IMR-90 (cell line): ENCODE measurements at regions not wholly inside any gene's neighbourhood (a gene's known extent, or its start where the extent isn't known, plus 50 kb on each side); places are given as distances from the start of the nearest gene placed in this dataset.

Source experiments
- ATAC-seq: fragments of 200-7000 bp; cut with Tn5 transposase; 2 replicates; pipeline ENCODE4 v1.9.1; 2020; ENCODE audit warnings: low read depth, mild to moderate bottlenecking, moderate library complexity
- BruUV-seq: library from RNA; stranded (reverse); fragments of 400-500 nt; replicated peaks from 2 replicates; lab custom pipeline; 2021; lab: Mats Ljungman, UMichigan
- CTCF ChIA-PET: fragments of 300-600 bp; formaldehyde crosslinking; extraction: SDS; loops from one replicate; lab custom pipeline; 2021; ENCODE audit warnings: antibody characterized with exemption; lab: Yijun Ruan, JAX
- POLR2A ChIA-PET: fragments of 300-600 bp; sonication (Branson Sonifier 250); formaldehyde crosslinking; loops from one replicate; lab custom pipeline; 2022; ENCODE audit warnings: antibody characterized with exemption; ENCODE audit not compliant: unreplicated experiment; lab: Charles Lee
- DNase-seq: peaks from one replicate; pipeline ENCODE4 v3.0.0; 2013
- H2AFZ ChIP-seq: replicated peaks from 2 replicates; pipeline ENCODE3; 2013; ENCODE audit warnings: low read length, mild to moderate bottlenecking; ENCODE audit not compliant: poor library complexity
- H2AK5ac ChIP-seq: 2 replicates; pipeline ENCODE4 v1.6.1; 2013; ENCODE audit warnings: low read depth, low read length, inconsistent platforms
- H2AK9ac ChIP-seq: replicated peaks from 2 replicates; pipeline ENCODE3; 2013; ENCODE audit warnings: mild to moderate bottlenecking, low read depth, low read length, moderate library complexity; ENCODE audit not compliant: poor library complexity
- H2BK120ac ChIP-seq: 2 replicates; pipeline ENCODE4 v1.6.1; 2013; ENCODE audit warnings: low read depth, low read length, inconsistent platforms
- H2BK15ac ChIP-seq: 3 replicates; pipeline ENCODE4 v1.6.1; 2013; ENCODE audit warnings: low read depth, low read length, inconsistent platforms
- H2BK20ac ChIP-seq: 2 replicates; pipeline ENCODE4 v1.6.1; 2013; ENCODE audit warnings: low read depth, mild to moderate bottlenecking, inconsistent platforms, low read length, moderate library complexity
- H2BK5ac ChIP-seq: 2 replicates; pipeline ENCODE4 v1.6.1; 2013; ENCODE audit warnings: mild to moderate bottlenecking, low read depth, low read length, inconsistent platforms; ENCODE audit not compliant: poor library complexity, severe bottlenecking
- H3K14ac ChIP-seq: replicated peaks from 2 replicates; pipeline ENCODE4 v1.6.1; 2013; ENCODE audit warnings: low read depth, low read length, inconsistent platforms
- H3K18ac ChIP-seq: 2 replicates; pipeline ENCODE4 v1.6.1; 2013; ENCODE audit warnings: low read depth, low read length, control low read depth
- H3K23ac ChIP-seq: 2 replicates; pipeline ENCODE4 v1.6.1; 2013; ENCODE audit warnings: low read depth, low read length, inconsistent platforms
- H3K27ac ChIP-seq: 2 replicates; pipeline ENCODE4 v1.5.1; 2013; ENCODE audit warnings: mild to moderate bottlenecking, control low read depth, low read length; ENCODE audit not compliant: insufficient read depth
- H3K27me3 ChIP-seq: 2 replicates; pipeline ENCODE4 v1.6.1; 2013; ENCODE audit warnings: low read length; ENCODE audit not compliant: control insufficient read depth, insufficient read depth
- H3K36me3 ChIP-seq: 2 replicates; pipeline ENCODE4 v1.6.1; 2013; ENCODE audit warnings: low read length, mixed read lengths; ENCODE audit not compliant: control insufficient read depth, insufficient read depth
- H3K4ac ChIP-seq: 2 replicates; pipeline ENCODE4 v1.6.1; 2013; ENCODE audit warnings: low read depth, low read length, inconsistent platforms
- H3K4me1 ChIP-seq: 2 replicates; pipeline ENCODE4 v1.6.1; 2013; ENCODE audit warnings: low read length, mixed read lengths; ENCODE audit not compliant: control insufficient read depth, insufficient read depth
- H3K4me2 ChIP-seq: 2 replicates; pipeline ENCODE4 v1.6.1; 2013; ENCODE audit warnings: low read depth, mild to moderate bottlenecking, control low read depth, low read length, moderate library complexity
- H3K4me3 ChIP-seq: 2 replicates; pipeline ENCODE4 v1.5.1; 2013; ENCODE audit warnings: low read depth, mild to moderate bottlenecking, control low read depth, low read length, moderate library complexity; ENCODE audit not compliant: insufficient read depth
- H3K56ac ChIP-seq: 2 replicates; pipeline ENCODE4 v1.6.1; 2013; ENCODE audit warnings: low read length, inconsistent platforms; ENCODE audit not compliant: insufficient read depth; ENCODE audit errors: extremely low read depth
- H3K79me1 ChIP-seq, 2 experiments: 2 replicates each; pipeline ENCODE4 v1.6.1; 2013; ENCODE audit warnings: low read length in 2 of 2, inconsistent platforms in 1 of 2, low read depth in 1 of 2
- H3K9ac ChIP-seq: 2 replicates; pipeline ENCODE4 v1.6.1; 2013; ENCODE audit warnings: low read depth, low read length, control low read depth
- H3K9me1 ChIP-seq: 2 replicates; pipeline ENCODE4 v1.6.1; 2013; ENCODE audit warnings: low read length, inconsistent platforms; ENCODE audit not compliant: insufficient read depth
- H3K9me3 ChIP-seq: 2 replicates; pipeline ENCODE4 v1.6.1; 2013; ENCODE audit warnings: low read length; ENCODE audit not compliant: control insufficient read depth, insufficient read depth
- H4K20me1 ChIP-seq: 2 replicates; pipeline ENCODE4 v1.6.1; 2013; ENCODE audit warnings: low read length, inconsistent platforms; ENCODE audit not compliant: insufficient read depth
- H4K5ac ChIP-seq: 2 replicates; pipeline ENCODE4 v1.6.1; 2013; ENCODE audit warnings: mild to moderate bottlenecking, low read depth, low read length, control low read depth
- H4K8ac ChIP-seq, 2 experiments: 2 replicates each; pipeline ENCODE4 v1.6.1; 2013; ENCODE audit warnings: low read depth in 2 of 2, low read length in 2 of 2, control low read depth in 1 of 2, inconsistent platforms in 1 of 2
- H4K91ac ChIP-seq: 2 replicates; pipeline ENCODE4 v1.6.1; 2013; ENCODE audit warnings: low read depth, low read length, inconsistent platforms; ENCODE audit not compliant: insufficient read depth
- MAZ ChIP-seq: IDR thresholded peaks from 2 replicates; pipeline ENCODE4 v1.6.1; 2012; ENCODE audit warnings: low read depth, mild to moderate bottlenecking, low read length, improper control_type of control experiment, moderate library complexity, borderline replicate concordance
- WGBS, 2 experiments: methylation state at CpG; one replicate each; pipeline versions ENCODE4 v1.1.5 to v1.1.7; 2013; ENCODE audit warnings: missing lambda C conversion rate in 2 of 2; ENCODE audit not compliant: insufficient read length in 1 of 2; ENCODE audit errors: extremely low coverage in 2 of 2; 5-methylcytosine and 5-hydroxymethylcytosine counted together
- dilution Hi-C: fragments of 300-500 bp; cut with HindIII; formaldehyde crosslinking; loops from one replicate; pipeline ENCODE4 v1.14.3; 2018; ENCODE audit warnings: low sequenced_read_pairs; ENCODE audit not compliant: unreplicated experiment
- in situ Hi-C: fragments of 300-500 bp; cut with MboI; formaldehyde crosslinking; loops from 3 replicates; pipeline ENCODE4 v1.14.3; 2019; ENCODE audit warnings: low sequenced_read_pairs, inconsistent platforms, mixed read lengths
- intact Hi-C: fragments of 100-400 bp; cut with micrococcal nuclease; formaldehyde crosslinking; loops from 2 replicates; pipeline ENCODE4 v1.10.0; 2022
- TF ChIP-seq, protein P1 (sequence below): conservative IDR thresholded peaks from 2 replicates; pipeline ENCODE4 v1.5.1; 2012; ENCODE audit warnings: mild to moderate bottlenecking, low read depth, low read length, improper control_type of control experiment

GRCh38 chr2:67581751-67582150 lies 184.6 kb downstream of the ETAA1 start:
- Histone ChIP-seq H3K4me3 (no peak overlapping the region), H3K18ac (no peak overlapping the region), H3K56ac (no peak overlapping the region), H3K9me1 (peaks cover 4% of the 10 kb centered on the region), H3K4me2 (no peak overlapping the region), H4K20me1 (no peaks in the 10 kb centered on the region), H3K4ac (no peak overlapping the region), H3K4me1 (peaks cover 2% of the 10 kb centered on the region; the same call in 1 of the 2 replicates), H3K36me3 (no peaks in the 10 kb centered on the region), H4K8ac (no peak overlapping the region), H3K23ac (no peak overlapping the region), H3K9me3 (peaks cover 17% of the 10 kb centered on the region), H2AK9ac (peak overlapping the region; percentile 42), H2BK5ac (no peak overlapping the region), H2BK120ac (no peak overlapping the region), H3K79me1 (no peaks in the 10 kb centered on the region), H4K91ac (no peak overlapping the region), H3K27ac (no peak overlapping the region), H3K27me3 (no peaks in the 10 kb centered on the region), H3K14ac (no peak overlapping the region), H2AK5ac (peak overlapping the region; percentile 11; the same call in 1 of the 2 replicates), H2AFZ (no peak overlapping the region), H2BK20ac (no peak overlapping the region), H3K9ac (no peak overlapping the region), H2BK15ac (no peak overlapping the region), H4K5ac (no peak overlapping the region)
- in situ Hi-C loops = no loop called here
- DNase-seq (no peak), ATAC-seq (no peak)
- intact Hi-C loops = no loop called here
- TF ChIP-seq, protein P1, sequence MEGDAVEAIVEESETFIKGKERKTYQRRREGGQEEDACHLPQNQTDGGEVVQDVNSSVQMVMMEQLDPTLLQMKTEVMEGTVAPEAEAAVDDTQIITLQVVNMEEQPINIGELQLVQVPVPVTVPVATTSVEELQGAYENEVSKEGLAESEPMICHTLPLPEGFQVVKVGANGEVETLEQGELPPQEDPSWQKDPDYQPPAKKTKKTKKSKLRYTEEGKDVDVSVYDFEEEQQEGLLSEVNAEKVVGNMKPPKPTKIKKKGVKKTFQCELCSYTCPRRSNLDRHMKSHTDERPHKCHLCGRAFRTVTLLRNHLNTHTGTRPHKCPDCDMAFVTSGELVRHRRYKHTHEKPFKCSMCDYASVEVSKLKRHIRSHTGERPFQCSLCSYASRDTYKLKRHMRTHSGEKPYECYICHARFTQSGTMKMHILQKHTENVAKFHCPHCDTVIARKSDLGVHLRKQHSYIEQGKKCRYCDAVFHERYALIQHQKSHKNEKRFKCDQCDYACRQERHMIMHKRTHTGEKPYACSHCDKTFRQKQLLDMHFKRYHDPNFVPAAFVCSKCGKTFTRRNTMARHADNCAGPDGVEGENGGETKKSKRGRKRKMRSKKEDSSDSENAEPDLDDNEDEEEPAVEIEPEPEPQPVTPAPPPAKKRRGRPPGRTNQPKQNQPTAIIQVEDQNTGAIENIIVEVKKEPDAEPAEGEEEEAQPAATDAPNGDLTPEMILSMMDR = peak; percentile 6; the same call in 1 of the 2 replicates
- no peak for TF ChIP-seq MAZ
- ChIA-PET CTCF (no interaction called here), POLR2A (no interaction called here)
- dilution Hi-C loops = no loop called here
- no TSS peak for BruUV-seq
- 100% methylated on average over 1 of the region's 7 CpGs; no CpG with 5 or more reads in 1 of the 2 experiments for WGBS, 2 experiments
